B cell (primary cell): ENCODE measurements at regions not wholly inside any gene's neighbourhood (a gene's known extent, or its start where the extent isn't known, plus 50 kb on each side); places are given as distances from the start of the nearest gene placed in this dataset.
"Not testable (repeated sequence)": the region's sequence is repeated elsewhere in the genome, so short reads cannot be mapped to it uniquely, and the experiment has no call there.

Source experiments
- CTCF ChIP-seq: fragments of 200-600 bp; IDR thresholded peaks from one replicate; pipeline ENCODE4 v1.8.0; 2022; ENCODE audit warnings: antibody characterized with exemption, mild to moderate bottlenecking
- EZH2 ChIP-seq: IDR thresholded peaks from 2 replicates; pipeline ENCODE4 v1.6.1; 2012; ENCODE audit warnings: borderline replicate concordance, low read depth, mild to moderate bottlenecking, moderate library complexity, low read length; ENCODE audit not compliant: insufficient read depth, poor library complexity, severe bottlenecking

GRCh38 chr22:16723241-16723640 is 102.0 kb downstream of the XKR3 start:
- not testable (repeated sequence) for TF ChIP-seq CTCF, EZH2
